WTC11 (cell line): ENCODE measurements at regions not wholly inside any gene's neighbourhood (a gene's known extent, or its start where the extent isn't known, plus 50 kb on each side); places are given as distances from the start of the nearest gene placed in this dataset.

Experiments
- ATAC-seq: fragments of 200-7000 bp; cut with Tn5 transposase; 2 replicates; pipeline ENCODE4 v1.10.0; 2021; ENCODE audit warnings: mild to moderate bottlenecking, moderate library complexity
- CTCF ChIA-PET: fragments of 300-600 bp; sonication (Branson Sonifier 250); formaldehyde crosslinking; loops from one replicate; lab custom pipeline; 2021; ENCODE audit warnings: antibody characterized with exemption; lab: Charles Lee
- POLR2A ChIA-PET: fragments of 350-600 bp; sonication (Branson Sonifier 250); formaldehyde crosslinking; loops from one replicate; lab custom pipeline; 2021; ENCODE audit warnings: antibody characterized with exemption; lab: Charles Lee
- DNase-seq: peaks from one replicate; pipeline ENCODE4 v3.0.0; 2021; ENCODE audit warnings: low spot score
- H3K27ac Mint-ChIP-seq: 2 replicates; pipeline ENCODE4 v1.8.0; 2021; ENCODE audit warnings: mixed read lengths
- H3K27me3 Mint-ChIP-seq: 2 replicates; pipeline ENCODE4 v1.8.0; 2021; ENCODE audit warnings: low read depth, mild to moderate bottlenecking, moderate library complexity, mixed read lengths
- H3K36me3 Mint-ChIP-seq: 2 replicates; pipeline ENCODE4 v1.8.0; 2021; ENCODE audit warnings: mixed read lengths
- H3K4me1 Mint-ChIP-seq: 2 replicates; pipeline ENCODE4 v1.8.0; 2022; ENCODE audit warnings: mixed read lengths
- H3K4me3 Mint-ChIP-seq: 2 replicates; pipeline ENCODE4 v1.8.0; 2021; ENCODE audit warnings: mild to moderate bottlenecking, moderate library complexity, mixed read lengths
- H3K9me3 Mint-ChIP-seq: 2 replicates; pipeline ENCODE4 v1.8.0; 2021; ENCODE audit warnings: mixed read lengths
- ELF4 ChIP-seq: sonication (generic); formaldehyde crosslinking; IDR thresholded peaks from 2 replicates; pipeline ENCODE4 v1.8.1; 2022; ENCODE audit warnings: low read depth, mild to moderate bottlenecking, moderate library complexity, missing genetic modification reagents
- FOXK1 ChIP-seq: sonication (generic); formaldehyde crosslinking; IDR thresholded peaks from 2 replicates; pipeline ENCODE4 v1.8.0; 2022; ENCODE audit warnings: mild to moderate bottlenecking, moderate library complexity, missing genetic modification reagents
- GABPB1 ChIP-seq: sonication (generic); formaldehyde crosslinking; IDR thresholded peaks from 2 replicates; pipeline ENCODE4 v1.8.1; 2023; ENCODE audit warnings: mild to moderate bottlenecking, missing genetic modification reagents
- JUN ChIP-seq: sonication (generic); formaldehyde crosslinking; IDR thresholded peaks from 2 replicates; pipeline ENCODE4 v1.8.0; 2023; ENCODE audit warnings: mild to moderate bottlenecking, missing genetic modification reagents
- NFATC4 ChIP-seq: fragments of 250-450 bp; sonication (Bioruptor Pico); IDR thresholded peaks from 2 replicates; pipeline ENCODE4 v1.9.0; 2021; ENCODE audit warnings: mild to moderate bottlenecking
- NR3C1 ChIP-seq: sonication (generic); formaldehyde crosslinking; conservative IDR thresholded peaks from 2 replicates; pipeline ENCODE4 v1.8.1; 2023; ENCODE audit warnings: low read depth, mild to moderate bottlenecking, missing genetic modification reagents
- OVOL2 ChIP-seq: fragments of 250-450 bp; sonication (Bioruptor Pico); IDR thresholded peaks from 2 replicates; pipeline ENCODE4 v1.9.0; 2021; ENCODE audit warnings: mild to moderate bottlenecking, borderline replicate concordance
- PRRX2 ChIP-seq: fragments of 250-450 bp; sonication (Bioruptor Pico); IDR thresholded peaks from 2 replicates; pipeline ENCODE4 v1.8.0; 2021; ENCODE audit warnings: mild to moderate bottlenecking
- RELA ChIP-seq: sonication (generic); formaldehyde crosslinking; IDR thresholded peaks from 2 replicates; pipeline ENCODE4 v1.8.1; 2022; ENCODE audit warnings: missing genetic modification reagents, mild to moderate bottlenecking, borderline replicate concordance
- ZBTB21 ChIP-seq: sonication (generic); formaldehyde crosslinking; IDR thresholded peaks from 2 replicates; pipeline ENCODE4 v1.8.1; 2023; ENCODE audit warnings: mild to moderate bottlenecking, missing genetic modification reagents, borderline replicate concordance
- ZNF138 ChIP-seq: sonication (generic); formaldehyde crosslinking; conservative IDR thresholded peaks from 2 replicates; pipeline ENCODE4 v1.8.1; 2022; ENCODE audit warnings: mild to moderate bottlenecking, moderate library complexity, missing genetic modification reagents
- ZNF219 ChIP-seq: sonication (generic); formaldehyde crosslinking; IDR thresholded peaks from 2 replicates; pipeline ENCODE4 v1.8.0; 2023; ENCODE audit warnings: missing genetic modification reagents, mild to moderate bottlenecking, borderline replicate concordance
- ZNF232 ChIP-seq: sonication (generic); formaldehyde crosslinking; IDR thresholded peaks from 2 replicates; pipeline ENCODE4 v1.8.0; 2022; ENCODE audit warnings: mild to moderate bottlenecking, missing genetic modification reagents
- ZNF263 ChIP-seq: sonication (generic); formaldehyde crosslinking; IDR thresholded peaks from 2 replicates; pipeline ENCODE4 v1.8.1; 2022; ENCODE audit warnings: low read depth, mild to moderate bottlenecking, moderate library complexity, missing genetic modification reagents
- ZNF396 ChIP-seq: fragments of 250-450 bp; sonication (Bioruptor Pico); IDR thresholded peaks from 2 replicates; pipeline ENCODE4 v1.8.0; 2021; ENCODE audit warnings: mild to moderate bottlenecking, moderate library complexity, borderline replicate concordance
- TF ChIP-seq, protein P1 (sequence below): sonication (generic); formaldehyde crosslinking; IDR thresholded peaks from 2 replicates; pipeline ENCODE4 v1.8.1; 2022; ENCODE audit warnings: missing genetic modification reagents, borderline replicate concordance
- TF ChIP-seq, protein P2 (sequence below): sonication (generic); formaldehyde crosslinking; conservative IDR thresholded peaks from 2 replicates; pipeline ENCODE4 v1.8.1; 2022; ENCODE audit warnings: mild to moderate bottlenecking, missing genetic modification reagents
- TF ChIP-seq, protein P3 (sequence below): sonication (generic); formaldehyde crosslinking; IDR thresholded peaks from 2 replicates; pipeline ENCODE4 v1.8.1; 2023; ENCODE audit warnings: mild to moderate bottlenecking, moderate library complexity, missing genetic modification reagents
- TF ChIP-seq, protein P4 (sequence below): sonication (generic); formaldehyde crosslinking; IDR thresholded peaks from 2 replicates; pipeline ENCODE4 v1.8.0; 2023; ENCODE audit warnings: missing genetic modification reagents
- TF ChIP-seq, protein P5 (sequence below): fragments of 200-600 bp; IDR thresholded peaks from 2 replicates; pipeline ENCODE4 v1.8.0; 2022; ENCODE audit warnings: antibody characterized with exemption
- TF ChIP-seq, protein P6 (sequence below): fragments of 250-450 bp; sonication (Bioruptor Pico); IDR thresholded peaks from 2 replicates; pipeline ENCODE4 v2.1.2; 2022; ENCODE audit warnings: mild to moderate bottlenecking, moderate library complexity
- TF ChIP-seq, protein P7 (sequence below): sonication (generic); formaldehyde crosslinking; IDR thresholded peaks from 2 replicates; pipeline ENCODE4 v1.8.1; 2022; ENCODE audit warnings: mild to moderate bottlenecking, moderate library complexity, missing genetic modification reagents

DNA sequence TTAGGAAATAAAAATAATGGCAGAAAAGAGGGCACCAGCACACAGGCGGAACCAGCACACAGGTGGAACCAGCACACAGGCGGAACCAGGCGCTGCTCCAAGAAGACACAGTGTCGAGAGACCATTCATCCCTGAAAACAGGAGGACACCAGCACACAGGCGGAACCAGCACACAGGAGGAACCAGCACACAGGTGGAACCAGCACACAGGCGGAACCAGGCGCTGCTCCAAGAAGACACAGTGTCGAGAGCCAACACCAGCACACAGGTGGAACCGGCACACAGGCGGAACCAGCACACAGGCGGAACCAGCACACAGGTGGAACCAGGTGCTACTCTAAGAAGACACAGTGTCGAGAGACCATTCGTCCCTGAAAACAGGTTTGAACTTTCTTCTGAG lies 115.5 kb upstream of the TMEM18 start (continued):
- TF ChIP-seq, protein P1, sequence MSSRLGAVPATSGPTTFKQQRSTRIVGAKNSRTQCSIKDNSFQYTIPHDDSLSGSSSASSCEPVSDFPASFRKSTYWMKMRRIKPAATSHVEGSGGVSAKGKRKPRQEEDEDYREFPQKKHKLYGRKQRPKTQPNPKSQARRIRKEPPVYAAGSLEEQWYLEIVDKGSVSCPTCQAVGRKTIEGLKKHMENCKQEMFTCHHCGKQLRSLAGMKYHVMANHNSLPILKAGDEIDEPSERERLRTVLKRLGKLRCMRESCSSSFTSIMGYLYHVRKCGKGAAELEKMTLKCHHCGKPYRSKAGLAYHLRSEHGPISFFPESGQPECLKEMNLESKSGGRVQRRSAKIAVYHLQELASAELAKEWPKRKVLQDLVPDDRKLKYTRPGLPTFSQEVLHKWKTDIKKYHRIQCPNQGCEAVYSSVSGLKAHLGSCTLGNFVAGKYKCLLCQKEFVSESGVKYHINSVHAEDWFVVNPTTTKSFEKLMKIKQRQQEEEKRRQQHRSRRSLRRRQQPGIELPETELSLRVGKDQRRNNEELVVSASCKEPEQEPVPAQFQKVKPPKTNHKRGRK (CRISPR knock-in tag) = no peak
- TF ChIP-seq, protein P2, sequence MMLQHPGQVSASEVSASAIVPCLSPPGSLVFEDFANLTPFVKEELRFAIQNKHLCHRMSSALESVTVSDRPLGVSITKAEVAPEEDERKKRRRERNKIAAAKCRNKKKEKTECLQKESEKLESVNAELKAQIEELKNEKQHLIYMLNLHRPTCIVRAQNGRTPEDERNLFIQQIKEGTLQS (CRISPR knock-in tag) = no peak
- TF ChIP-seq ZNF232 (CRISPR knock-in tag) = no peak
- TF ChIP-seq PRRX2 = no peak
- no peak for TF ChIP-seq RELA (CRISPR knock-in tag)
- no peak for TF ChIP-seq JUN (CRISPR knock-in tag)
- TF ChIP-seq, protein P3, sequence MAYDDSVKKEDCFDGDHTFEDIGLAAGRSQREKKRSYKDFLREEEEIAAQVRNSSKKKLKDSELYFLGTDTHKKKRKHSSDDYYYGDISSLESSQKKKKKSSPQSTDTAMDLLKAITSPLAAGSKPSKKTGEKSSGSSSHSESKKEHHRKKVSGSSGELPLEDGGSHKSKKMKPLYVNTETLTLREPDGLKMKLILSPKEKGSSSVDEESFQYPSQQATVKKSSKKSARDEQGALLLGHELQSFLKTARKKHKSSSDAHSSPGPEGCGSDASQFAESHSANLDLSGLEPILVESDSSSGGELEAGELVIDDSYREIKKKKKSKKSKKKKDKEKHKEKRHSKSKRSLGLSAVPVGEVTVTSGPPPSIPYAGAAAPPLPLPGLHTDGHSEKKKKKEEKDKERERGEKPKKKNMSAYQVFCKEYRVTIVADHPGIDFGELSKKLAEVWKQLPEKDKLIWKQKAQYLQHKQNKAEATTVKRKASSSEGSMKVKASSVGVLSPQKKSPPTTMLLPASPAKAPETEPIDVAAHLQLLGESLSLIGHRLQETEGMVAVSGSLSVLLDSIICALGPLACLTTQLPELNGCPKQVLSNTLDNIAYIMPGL (CRISPR knock-in tag) = no peak
- TF ChIP-seq, protein P4, sequence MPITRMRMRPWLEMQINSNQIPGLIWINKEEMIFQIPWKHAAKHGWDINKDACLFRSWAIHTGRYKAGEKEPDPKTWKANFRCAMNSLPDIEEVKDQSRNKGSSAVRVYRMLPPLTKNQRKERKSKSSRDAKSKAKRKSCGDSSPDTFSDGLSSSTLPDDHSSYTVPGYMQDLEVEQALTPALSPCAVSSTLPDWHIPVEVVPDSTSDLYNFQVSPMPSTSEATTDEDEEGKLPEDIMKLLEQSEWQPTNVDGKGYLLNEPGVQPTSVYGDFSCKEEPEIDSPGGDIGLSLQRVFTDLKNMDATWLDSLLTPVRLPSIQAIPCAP (CRISPR knock-in tag) = no peak
- TF ChIP-seq, protein P5, sequence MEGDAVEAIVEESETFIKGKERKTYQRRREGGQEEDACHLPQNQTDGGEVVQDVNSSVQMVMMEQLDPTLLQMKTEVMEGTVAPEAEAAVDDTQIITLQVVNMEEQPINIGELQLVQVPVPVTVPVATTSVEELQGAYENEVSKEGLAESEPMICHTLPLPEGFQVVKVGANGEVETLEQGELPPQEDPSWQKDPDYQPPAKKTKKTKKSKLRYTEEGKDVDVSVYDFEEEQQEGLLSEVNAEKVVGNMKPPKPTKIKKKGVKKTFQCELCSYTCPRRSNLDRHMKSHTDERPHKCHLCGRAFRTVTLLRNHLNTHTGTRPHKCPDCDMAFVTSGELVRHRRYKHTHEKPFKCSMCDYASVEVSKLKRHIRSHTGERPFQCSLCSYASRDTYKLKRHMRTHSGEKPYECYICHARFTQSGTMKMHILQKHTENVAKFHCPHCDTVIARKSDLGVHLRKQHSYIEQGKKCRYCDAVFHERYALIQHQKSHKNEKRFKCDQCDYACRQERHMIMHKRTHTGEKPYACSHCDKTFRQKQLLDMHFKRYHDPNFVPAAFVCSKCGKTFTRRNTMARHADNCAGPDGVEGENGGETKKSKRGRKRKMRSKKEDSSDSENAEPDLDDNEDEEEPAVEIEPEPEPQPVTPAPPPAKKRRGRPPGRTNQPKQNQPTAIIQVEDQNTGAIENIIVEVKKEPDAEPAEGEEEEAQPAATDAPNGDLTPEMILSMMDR = no peak
- no peak for TF ChIP-seq ZNF138
- no peak for TF ChIP-seq ELF4 (CRISPR knock-in tag)
- TF ChIP-seq, protein P6, sequence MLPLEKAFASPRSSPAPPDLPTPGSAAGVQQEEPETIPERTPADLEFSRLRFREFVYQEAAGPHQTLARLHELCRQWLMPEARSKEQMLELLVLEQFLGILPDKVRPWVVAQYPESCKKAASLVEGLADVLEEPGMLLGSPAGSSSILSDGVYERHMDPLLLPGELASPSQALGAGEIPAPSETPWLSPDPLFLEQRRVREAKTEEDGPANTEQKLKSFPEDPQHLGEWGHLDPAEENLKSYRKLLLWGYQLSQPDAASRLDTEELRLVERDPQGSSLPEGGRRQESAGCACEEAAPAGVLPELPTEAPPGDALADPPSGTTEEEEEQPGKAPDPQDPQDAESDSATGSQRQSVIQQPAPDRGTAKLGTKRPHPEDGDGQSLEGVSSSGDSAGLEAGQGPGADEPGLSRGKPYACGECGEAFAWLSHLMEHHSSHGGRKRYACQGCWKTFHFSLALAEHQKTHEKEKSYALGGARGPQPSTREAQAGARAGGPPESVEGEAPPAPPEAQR (CRISPR knock-in tag) = no peak

DNA sequence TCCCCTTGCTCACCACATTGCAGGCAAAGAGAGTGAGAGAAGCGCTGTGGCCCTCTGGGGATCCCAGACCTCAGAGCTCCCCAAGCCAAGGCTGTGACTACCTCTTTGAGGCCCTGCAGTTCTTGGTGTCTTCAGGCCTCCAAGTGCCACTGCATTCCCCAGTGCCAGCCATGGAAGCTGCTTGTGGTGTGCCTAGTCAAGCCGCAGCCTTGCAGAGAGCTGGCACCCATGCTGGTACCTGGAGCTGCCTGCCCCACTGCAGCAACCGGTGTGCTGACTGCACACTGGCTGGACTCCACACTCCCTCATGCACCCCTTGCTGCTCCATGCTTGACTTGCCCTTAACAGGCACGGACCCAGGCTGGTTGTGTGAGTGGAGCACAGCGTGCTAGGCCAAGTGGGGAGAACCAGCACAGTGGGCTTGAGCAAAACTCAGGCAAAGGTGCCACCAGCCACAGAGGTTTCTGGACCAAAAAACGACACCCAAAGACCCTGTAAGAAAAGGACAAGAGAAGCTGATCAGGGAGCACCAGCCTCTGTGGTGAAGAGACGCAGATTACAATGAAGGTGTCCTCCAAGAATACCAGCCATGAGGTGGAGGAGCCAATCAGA lies 113.5 kb upstream of the TMEM18 start:
- Mint-ChIP-seq H3K9me3 (peaks cover 28% of the 10 kb centered on the region), H3K36me3 (peaks cover 10% of the 10 kb centered on the region)
- POLR2A ChIA-PET = no interaction called here
- no peak for TF ChIP-seq ZNF232 (CRISPR knock-in tag)
- TF ChIP-seq ZNF219 (CRISPR knock-in tag) = no peak
- TF ChIP-seq NFATC4 = no peak
- no peak for TF ChIP-seq NR3C1 (CRISPR knock-in tag)
- TF ChIP-seq ZNF263 (CRISPR knock-in tag) = no peak
- TF ChIP-seq ZBTB21 = no peak
- TF ChIP-seq ZNF396 (CRISPR knock-in tag) = no peak
- no peak for TF ChIP-seq JUN (CRISPR knock-in tag)
- TF ChIP-seq, protein P2 (CRISPR knock-in tag) = no peak
- TF ChIP-seq, protein P7, sequence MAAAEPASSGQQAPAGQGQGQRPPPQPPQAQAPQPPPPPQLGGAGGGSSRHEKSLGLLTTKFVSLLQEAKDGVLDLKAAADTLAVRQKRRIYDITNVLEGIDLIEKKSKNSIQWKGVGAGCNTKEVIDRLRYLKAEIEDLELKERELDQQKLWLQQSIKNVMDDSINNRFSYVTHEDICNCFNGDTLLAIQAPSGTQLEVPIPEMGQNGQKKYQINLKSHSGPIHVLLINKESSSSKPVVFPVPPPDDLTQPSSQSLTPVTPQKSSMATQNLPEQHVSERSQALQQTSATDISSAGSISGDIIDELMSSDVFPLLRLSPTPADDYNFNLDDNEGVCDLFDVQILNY (CRISPR knock-in tag) = no peak
- TF ChIP-seq, protein P6 (CRISPR knock-in tag) = no peak
- no peak for TF ChIP-seq OVOL2 (CRISPR knock-in tag)
- no peak for TF ChIP-seq FOXK1 (CRISPR knock-in tag)
- TF ChIP-seq GABPB1 (CRISPR knock-in tag) = no peak

More for the DNA sequence above, 113.5 kb upstream of the TMEM18 start:
- no peak overlapping the region for H3K4me3 Mint-ChIP-seq
- ATAC-seq (no peak), DNase-seq (no peak)
- no peak overlapping the region for H3K27ac Mint-ChIP-seq
- peaks cover 9% of the 10 kb centered on the region for H3K4me1 Mint-ChIP-seq
- CTCF ChIA-PET = interaction anchor here (0.7 kb wide), 1 partner anchor 74 kb away, joined by 3 read pairs; no protein-coding TSS in a partner anchor
- H3K27me3 Mint-ChIP-seq = peaks cover 20% of the 10 kb centered on the region
